ENCODE measurements at regions not wholly inside any gene's neighbourhood (a gene's known extent, or its start where the extent isn't known, plus 50 kb on each side); places are given as distances from the start of the nearest gene placed in this dataset.

GRCh38 chr1:72606216-72606810 is 324.0 kb upstream of the NEGR1 start:
- TF ChIP-seq EZH2 (IDR thresholded peaks at IDR 0.05; ENCODE audit: low read depth) = no peak
- TF ChIP-seq CTCF (conservative IDR thresholded peaks at IDR 0.05) = no peak

Measured in PC-9 (cell line).